ENCODE measurements at regions not wholly inside any gene's neighbourhood (a gene's known extent, or its start where the extent isn't known, plus 50 kb on each side); places are given as distances from the start of the nearest gene placed in this dataset.

- ATAC-seq (ENCODE audit: poor library complexity) (no peak), DNase-seq (no peak)
- H3K4me1 ChIP-seq (ENCODE audit: insufficient read depth, low read length): peaks cover 4% of the 10 kb centered on the region
- no peaks in the 10 kb centered on the region for H3K36me3 ChIP-seq (ENCODE audit: insufficient read depth, low read length)
- intact Hi-C loops (cut with DNase I, micrococcal nuclease): no loop called here
- peaks cover 21% of the 10 kb centered on the region for H3K27me3 Mint-ChIP-seq
- CTCF ChIA-PET: no interaction called here
- H3K9me3 ChIP-seq (ENCODE audit: control insufficient read depth in 1 of 2, insufficient read depth in 1 of 2, low read length in 2 of 2): no peaks in the 10 kb centered on the region
- no peak overlapping the region for H3K27ac Mint-ChIP-seq
- no peak overlapping the region for H3K4me3 ChIP-seq (ENCODE audit: low read length)
- H3K4me1 Mint-ChIP-seq (ENCODE audit: low read depth): peaks cover 10% of the 10 kb centered on the region
- H3K36me3 Mint-ChIP-seq (ENCODE audit: low read depth): no peaks in the 10 kb centered on the region
- no peaks in the 10 kb centered on the region for H3K27me3 ChIP-seq (ENCODE audit: control insufficient read depth in 1 of 2, insufficient read depth in 2 of 2, low read length in 2 of 2)
- no peaks in the 10 kb centered on the region for H3K9me3 Mint-ChIP-seq
- no peak overlapping the region for H3K27ac ChIP-seq (ENCODE audit: low read depth in 1 of 2, low read length in 2 of 2)
- POLR2A ChIA-PET: no interaction called here
- H3K4me3 Mint-ChIP-seq: no peak overlapping the region
- no peak for TF ChIP-seq CTCF (IDR thresholded peaks at IDR 0.05)
Observed at GRCh38 chr19:13606156-13606555, 99.9 kb upstream of the CACNA1A start.

- Histone ChIP-seq H3K4me3 (ENCODE audit: low read length) (no peak overlapping the region), H3K4me1 (ENCODE audit: insufficient read depth, low read length) (peaks cover 2% of the 10 kb centered on the region), H3K27ac (ENCODE audit: low read depth in 1 of 2, low read length in 2 of 2) (no peak overlapping the region), H3K27me3 (ENCODE audit: control insufficient read depth in 1 of 2, insufficient read depth in 2 of 2, low read length in 2 of 2) (no peaks in the 10 kb centered on the region), H3K36me3 (ENCODE audit: insufficient read depth, low read length) (no peaks in the 10 kb centered on the region), H3K9me3 (ENCODE audit: control insufficient read depth in 1 of 2, insufficient read depth in 1 of 2, low read length in 2 of 2) (no peaks in the 10 kb centered on the region)
- H3K36me3 Mint-ChIP-seq (ENCODE audit: low read depth): no peaks in the 10 kb centered on the region
- intact Hi-C loops (cut with DNase I, micrococcal nuclease): no loop called here
- H3K4me3 Mint-ChIP-seq: no peak overlapping the region
- no peak for DNase-seq
- peaks cover 7% of the 10 kb centered on the region for H3K4me1 Mint-ChIP-seq (ENCODE audit: low read depth)
- TF ChIP-seq CTCF (IDR thresholded peaks at IDR 0.05): peak; percentile 31
- no peaks in the 10 kb centered on the region for H3K9me3 Mint-ChIP-seq
- ATAC-seq (ENCODE audit: poor library complexity): no peak
- H3K27me3 Mint-ChIP-seq: peaks cover 17% of the 10 kb centered on the region
- ChIA-PET CTCF (no interaction called here), POLR2A (no interaction called here)
- no peak overlapping the region for H3K27ac Mint-ChIP-seq
Observed at GRCh38 chr19:13604902-13605586, 98.8 kb upstream of the CACNA1A start.

- POLR2A ChIA-PET: no interaction called here
- no peak for TF ChIP-seq CTCF (IDR thresholded peaks at IDR 0.05)
- no peak overlapping the region for H3K4me3 Mint-ChIP-seq
- Histone ChIP-seq H3K27ac (ENCODE audit: low read depth in 1 of 2, low read length in 2 of 2) (no peak overlapping the region), H3K27me3 (ENCODE audit: control insufficient read depth in 1 of 2, insufficient read depth in 2 of 2, low read length in 2 of 2) (no peaks in the 10 kb centered on the region), H3K9me3 (ENCODE audit: control insufficient read depth in 1 of 2, insufficient read depth in 1 of 2, low read length in 2 of 2) (no peaks in the 10 kb centered on the region), H3K36me3 (ENCODE audit: insufficient read depth, low read length) (no peaks in the 10 kb centered on the region), H3K4me3 (ENCODE audit: low read length) (no peak overlapping the region), H3K4me1 (ENCODE audit: insufficient read depth, low read length) (peaks cover 3% of the 10 kb centered on the region)
- H3K27me3 Mint-ChIP-seq: peaks cover 16% of the 10 kb centered on the region
- no peak overlapping the region for H3K27ac Mint-ChIP-seq
- H3K9me3 Mint-ChIP-seq: no peaks in the 10 kb centered on the region
- no peak for DNase-seq
- intact Hi-C loops (cut with DNase I, micrococcal nuclease): no loop called here
- no peak for ATAC-seq (ENCODE audit: poor library complexity)
- peaks cover 5% of the 10 kb centered on the region for H3K4me1 Mint-ChIP-seq (ENCODE audit: low read depth)
- no peaks in the 10 kb centered on the region for H3K36me3 Mint-ChIP-seq (ENCODE audit: low read depth)
- CTCF ChIA-PET: interaction anchor here (0.6 kb wide), 1 partner anchor 154 kb away, joined by 4 read pairs; no protein-coding TSS in a partner anchor
Observed at GRCh38 chr19:13600802-13601201, 94.5 kb upstream of the CACNA1A start.
